Endodermal cell (in vitro differentiated cells): ENCODE measurements at regions not wholly inside any gene's neighbourhood (a gene's known extent, or its start where the extent isn't known, plus 50 kb on each side); places are given as distances from the start of the nearest gene placed in this dataset.
"Not testable (repeated sequence)": the region's sequence is repeated elsewhere in the genome, so short reads cannot be mapped to it uniquely, and the experiment has no call there.

Experiments
- DNase-seq: peaks from one replicate; pipeline ENCODE4 v3.0.0-alpha.2; 2017
- H3K27ac ChIP-seq: 2 replicates; pipeline ENCODE4 v1.5.1; 2013; ENCODE audit warnings: mild to moderate bottlenecking, low read depth, low read length, moderate library complexity
- H3K27me3 ChIP-seq: 2 replicates; pipeline ENCODE4 v1.6.1; 2013; ENCODE audit warnings: mild to moderate bottlenecking, low read length, moderate library complexity; ENCODE audit not compliant: insufficient read depth, control insufficient read depth, poor library complexity, severe bottlenecking
- H3K36me3 ChIP-seq: 2 replicates; pipeline ENCODE4 v1.7.0; 2013; ENCODE audit warnings: mild to moderate bottlenecking, low read length, moderate library complexity; ENCODE audit not compliant: control insufficient read depth, insufficient read depth
- H3K4me1 ChIP-seq: one replicate; pipeline ENCODE4 v1.7.0; 2013; ENCODE audit warnings: low read length; ENCODE audit not compliant: control insufficient read depth, insufficient read depth
- H3K4me3 ChIP-seq: 2 replicates; pipeline ENCODE4 v1.5.1; 2013; ENCODE audit warnings: mild to moderate bottlenecking, low read length, moderate library complexity
- H3K9ac ChIP-seq: 2 replicates; pipeline ENCODE4 v1.6.1; 2013; ENCODE audit warnings: mild to moderate bottlenecking, low read length, moderate library complexity; ENCODE audit not compliant: poor library complexity, severe bottlenecking; ENCODE audit errors: extremely low read depth
- H3K9me3 ChIP-seq: 2 replicates; pipeline ENCODE4 v1.6.1; 2013; ENCODE audit warnings: mild to moderate bottlenecking, low read length, moderate library complexity; ENCODE audit not compliant: control insufficient read depth
- H3K27ac Mint-ChIP-seq: 2 replicates; pipeline ENCODE4 v1.8.0; 2020; ENCODE audit warnings: mixed read lengths
- H3K27me3 Mint-ChIP-seq: 2 replicates; pipeline ENCODE4 v1.8.0; 2021; ENCODE audit warnings: mild to moderate bottlenecking, mixed read lengths; ENCODE audit not compliant: insufficient read depth
- H3K36me3 Mint-ChIP-seq: 2 replicates; pipeline ENCODE4 v1.8.0; 2020; ENCODE audit warnings: low read depth, mixed read lengths
- H3K4me1 Mint-ChIP-seq: 2 replicates; pipeline ENCODE4 v1.8.0; 2020; ENCODE audit warnings: mixed read lengths
- H3K4me3 Mint-ChIP-seq: 2 replicates; pipeline ENCODE4 v1.8.0; 2020; ENCODE audit warnings: mild to moderate bottlenecking, moderate library complexity, mixed read lengths
- H3K9me3 Mint-ChIP-seq: 2 replicates; pipeline ENCODE4 v1.8.0; 2020; ENCODE audit warnings: mild to moderate bottlenecking, mixed read lengths
- CTCF ChIP-seq: fragments of 200-600 bp; sonication (generic); conservative IDR thresholded peaks from 2 replicates; pipeline ENCODE4 v1.5.0; 2021; ENCODE audit warnings: antibody characterized with exemption, mild to moderate bottlenecking
- WGBS, 2 experiments: methylation state at CpG; one replicate each; pipeline versions ENCODE4 v1.1.5 to v1.1.7; 2013; ENCODE audit warnings: missing lambda C conversion rate in 2 of 2, mixed read lengths in 1 of 2; ENCODE audit not compliant: insufficient coverage in 1 of 2, insufficient read length in 1 of 2; 5-methylcytosine and 5-hydroxymethylcytosine counted together

DNA sequence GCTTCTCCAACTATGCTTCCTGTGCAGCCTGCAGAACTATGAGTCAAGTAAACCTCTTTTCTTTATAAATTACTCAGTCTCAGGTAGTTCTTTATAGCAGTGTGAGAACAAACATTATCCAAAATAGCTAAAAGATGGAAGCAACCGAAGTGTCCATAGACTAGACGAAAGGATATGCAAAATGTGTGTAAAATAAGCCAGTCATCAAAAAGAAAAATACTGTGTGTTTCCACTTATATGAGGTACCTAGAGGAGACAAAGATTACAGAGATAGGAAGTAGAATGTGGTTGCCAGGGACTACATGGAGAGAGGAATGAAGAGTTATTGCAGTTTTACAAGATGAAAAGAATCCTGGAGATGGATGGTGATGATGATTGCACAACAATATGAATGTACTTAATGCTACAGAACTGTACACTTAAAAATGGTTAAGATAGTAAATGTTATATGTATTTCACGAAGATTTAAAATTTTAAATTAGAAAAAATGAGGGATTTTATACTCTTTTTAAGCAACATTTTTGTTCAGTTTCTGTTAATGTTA is 99.3 kb upstream of the FN1 start:
- Mint-ChIP-seq H3K4me1 (peaks cover 18% of the 10 kb centered on the region), H3K27me3 (no peaks in the 10 kb centered on the region), H3K36me3 (peaks cover 14% of the 10 kb centered on the region), H3K9me3 (peaks cover 28% of the 10 kb centered on the region), H3K27ac (no peak overlapping the region), H3K4me3 (no peak overlapping the region)
- TF ChIP-seq CTCF, result no peak
- Histone ChIP-seq H3K9ac (no peak overlapping the region), H3K27ac (no peak overlapping the region), H3K9me3 (peaks cover 12% of the 10 kb centered on the region), H3K36me3 (no peaks in the 10 kb centered on the region), H3K4me3 (no peak overlapping the region), H3K27me3 (no peaks in the 10 kb centered on the region), H3K4me1 (no peaks in the 10 kb centered on the region)
- WGBS, 2 experiments, result 88 to 95% methylated on average over 1 to 3 of the region's 3 CpGs
- DNase-seq, result no peak

- DNase-seq, H3K9ac ChIP-seq, H3K4me1 ChIP-seq, H3K27me3 ChIP-seq, H3K27ac Mint-ChIP-seq, H3K4me3 Mint-ChIP-seq, H3K27me3 Mint-ChIP-seq, H3K27ac ChIP-seq, H3K4me3 ChIP-seq, H3K36me3 ChIP-seq: not testable (repeated sequence)
- Mint-ChIP-seq H3K9me3 (peaks cover 25% of the 10 kb centered on the region), H3K36me3 (peaks cover 11% of the 10 kb centered on the region), H3K4me1 (peaks cover 13% of the 10 kb centered on the region)
- peaks cover 12% of the 10 kb centered on the region for H3K9me3 ChIP-seq
- WGBS, 2 experiments, result 95% methylated on average over 2 of the region's 2 CpGs; no CpG with 5 or more reads in 1 of the 2 experiments
Measured at GRCh38 chr2:215533716-215534115, 97.8 kb upstream of the FN1 start.

- Histone ChIP-seq H3K27ac (no peak overlapping the region), H3K4me3 (no peak overlapping the region), H3K4me1 (no peaks in the 10 kb centered on the region), H3K9ac (no peak overlapping the region), H3K36me3 (no peaks in the 10 kb centered on the region), H3K27me3 (no peaks in the 10 kb centered on the region), H3K9me3 (peaks cover 12% of the 10 kb centered on the region)
- no peak overlapping the region for H3K4me3 Mint-ChIP-seq
- DNase-seq, result no peak
- no peak for TF ChIP-seq CTCF
- H3K27me3 Mint-ChIP-seq, result no peaks in the 10 kb centered on the region
- H3K36me3 Mint-ChIP-seq, result peaks cover 11% of the 10 kb centered on the region
- peaks cover 25% of the 10 kb centered on the region for H3K9me3 Mint-ChIP-seq
- no peak overlapping the region for H3K27ac Mint-ChIP-seq
- 79% methylated on average over 2 of the region's 2 CpGs; no CpG with 5 or more reads in 1 of the 2 experiments for WGBS, 2 experiments
- peaks cover 8% of the 10 kb centered on the region for H3K4me1 Mint-ChIP-seq
Measured at GRCh38 chr2:215532844-215533243, 97.0 kb upstream of the FN1 start.

DNA sequence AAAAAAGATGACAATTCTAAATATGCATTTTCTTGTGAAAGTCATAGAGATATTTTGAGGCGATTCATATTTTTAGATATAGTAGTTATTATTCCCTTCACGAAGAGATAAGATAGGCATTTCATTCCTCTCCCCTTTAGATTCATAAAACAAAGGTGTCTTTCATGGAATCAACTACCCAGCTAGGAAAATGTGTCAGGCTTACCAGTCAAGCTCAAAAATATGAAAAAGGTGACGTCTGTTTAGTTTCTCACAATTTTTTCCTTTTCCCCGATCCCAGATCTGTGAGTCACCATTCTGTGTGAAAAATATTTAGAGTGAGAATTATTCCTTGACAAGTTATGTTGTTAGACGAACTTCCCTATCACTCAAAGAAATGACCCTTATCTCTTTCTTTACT is 95.4 kb upstream of the FN1 start:
- Mint-ChIP-seq H3K4me3 (no peak overlapping the region), H3K9me3 (peaks cover 25% of the 10 kb centered on the region), H3K36me3 (peaks cover 11% of the 10 kb centered on the region), H3K27me3 (no peaks in the 10 kb centered on the region), H3K4me1 (peaks cover 3% of the 10 kb centered on the region), H3K27ac (no peak overlapping the region)
- 89 to 100% methylated on average over 1 to 5 of the region's 5 CpGs for WGBS, 2 experiments
- Histone ChIP-seq H3K27me3 (no peaks in the 10 kb centered on the region), H3K4me3 (no peak overlapping the region), H3K4me1 (no peaks in the 10 kb centered on the region), H3K9ac (no peak overlapping the region), H3K9me3 (peaks cover 12% of the 10 kb centered on the region), H3K27ac (no peak overlapping the region), H3K36me3 (no peaks in the 10 kb centered on the region)
- no peak for DNase-seq
- TF ChIP-seq CTCF, result no peak
